K562 (cell line): ENCODE measurements at regions not wholly inside any gene's neighbourhood (a gene's known extent, or its start where the extent isn't known, plus 50 kb on each side); places are given as distances from the start of the nearest gene placed in this dataset.

Experiments used
- C11orf30 ChIP-seq: fragments of 450-650 bp; IDR thresholded peaks from 2 replicates; pipeline ENCODE4 v1.6.1; 2016; ENCODE audit warnings: low read depth, mild to moderate bottlenecking
- CC2D1A ChIP-seq: fragments of 450-650 bp; IDR thresholded peaks from 2 replicates; pipeline ENCODE4 v1.6.1; 2017; ENCODE audit warnings: mild to moderate bottlenecking
- E2F3 ChIP-seq: fragments of 250-450 bp; sonication (Bioruptor Pico); IDR thresholded peaks from 2 replicates; pipeline ENCODE4 v1.4.0; 2020; ENCODE audit warnings: mild to moderate bottlenecking
- EZH2 ChIP-seq: IDR thresholded peaks from 2 replicates; pipeline ENCODE4 v1.6.1; 2012; ENCODE audit warnings: low read depth, mild to moderate bottlenecking, inconsistent platforms, low read length, borderline replicate concordance
- MYC ChIP-seq, 2 experiments: fragments of 250-450 bp in 1 of 2; sonication (Bioruptor Pico) in 1 of 2; IDR thresholded peaks; 2 replicates each; pipeline versions ENCODE4 v1.5.1 to v1.6.1; 2012 to 2021; ENCODE audit warnings: low read depth in 2 of 2, borderline replicate concordance in 1 of 2, improper control_type of control experiment in 1 of 2, low read length in 1 of 2, mild to moderate bottlenecking in 1 of 2, moderate library complexity in 1 of 2
- NFE2L1 ChIP-seq: fragments of 450-650 bp; IDR thresholded peaks from 2 replicates; pipeline ENCODE4 v1.6.1; 2016; ENCODE audit warnings: missing genetic modification characterization, low read depth, mild to moderate bottlenecking, missing compliant biosample characterization, moderate library complexity, borderline replicate concordance
- PRPF4 ChIP-seq: fragments of 200-400 bp; formaldehyde crosslinking; IDR thresholded peaks from one replicate; pipeline ENCODE4 v1.6.1; 2017; ENCODE audit warnings: low read length, low read depth, mild to moderate bottlenecking; ENCODE audit not compliant: insufficient read depth, poor library complexity, severe bottlenecking
- PYGO2 ChIP-seq: fragments of 450-650 bp; IDR thresholded peaks from 2 replicates; pipeline ENCODE4 v1.6.1; 2016; ENCODE audit warnings: mild to moderate bottlenecking, missing genetic modification characterization, moderate library complexity, missing compliant biosample characterization
- SNAPC5 ChIP-seq: fragments of 250-450 bp; sonication (Bioruptor Pico); IDR thresholded peaks from 2 replicates; pipeline ENCODE4 v1.8.0; 2021; ENCODE audit warnings: moderate library complexity, mild to moderate bottlenecking, inconsistent platforms
- STAG1 ChIP-seq: sonication (generic); formaldehyde crosslinking; IDR thresholded peaks from 2 replicates; pipeline ENCODE4 v1.5.0; 2020; ENCODE audit warnings: missing genetic modification reagents, borderline replicate concordance
- XRCC3 ChIP-seq: fragments of 450-650 bp; IDR thresholded peaks from 2 replicates; pipeline ENCODE4 v1.6.1; 2017; ENCODE audit warnings: mild to moderate bottlenecking, moderate library complexity
- ZFP1 ChIP-seq: fragments of 450-650 bp; formaldehyde crosslinking; IDR thresholded peaks from 2 replicates; pipeline ENCODE4 v1.4.0; 2020; ENCODE audit warnings: mild to moderate bottlenecking, mixed read lengths
- ZNF444 ChIP-seq: fragments of 250-450 bp; sonication (Bioruptor Pico); IDR thresholded peaks from 2 replicates; pipeline ENCODE4 v1.4.0; 2020; ENCODE audit warnings: mild to moderate bottlenecking, moderate library complexity
- ZNF589 ChIP-seq: fragments of 200-800 bp; sonication (Bioruptor generic); IDR thresholded peaks from 2 replicates; pipeline ENCODE4 v1.6.1; 2016; ENCODE audit warnings: low read depth, missing genetic modification characterization, missing compliant biosample characterization
- ZNF778 ChIP-seq: fragments of 450-650 bp; formaldehyde crosslinking; IDR thresholded peaks from 2 replicates; pipeline ENCODE4 v1.4.0; 2020; ENCODE audit warnings: mild to moderate bottlenecking, moderate library complexity
- TF ChIP-seq, protein P1 (sequence below): fragments of 450-650 bp; IDR thresholded peaks from 2 replicates; pipeline ENCODE4 v1.6.1; 2018; ENCODE audit warnings: mild to moderate bottlenecking, low read depth; ENCODE audit not compliant: partially characterized antibody
- TF ChIP-seq, protein P2 (sequence below): fragments of 450-650 bp; conservative IDR thresholded peaks from 2 replicates; pipeline ENCODE4 v1.6.1; 2016; ENCODE audit warnings: missing genetic modification characterization, low read depth, mild to moderate bottlenecking, control low read depth, missing compliant biosample characterization
- TF ChIP-seq, protein P3 (sequence below): fragments of 450-650 bp; formaldehyde crosslinking; IDR thresholded peaks from 2 replicates; pipeline ENCODE4 v1.4.0; 2022; ENCODE audit warnings: missing genetic modification characterization
- TF ChIP-seq, protein P4 (sequence below): fragments of 250-450 bp; sonication (Bioruptor Pico); IDR thresholded peaks from 2 replicates; pipeline ENCODE4 v1.5.0; 2020; ENCODE audit warnings: mild to moderate bottlenecking, borderline replicate concordance

- TF ChIP-seq, protein P1, sequence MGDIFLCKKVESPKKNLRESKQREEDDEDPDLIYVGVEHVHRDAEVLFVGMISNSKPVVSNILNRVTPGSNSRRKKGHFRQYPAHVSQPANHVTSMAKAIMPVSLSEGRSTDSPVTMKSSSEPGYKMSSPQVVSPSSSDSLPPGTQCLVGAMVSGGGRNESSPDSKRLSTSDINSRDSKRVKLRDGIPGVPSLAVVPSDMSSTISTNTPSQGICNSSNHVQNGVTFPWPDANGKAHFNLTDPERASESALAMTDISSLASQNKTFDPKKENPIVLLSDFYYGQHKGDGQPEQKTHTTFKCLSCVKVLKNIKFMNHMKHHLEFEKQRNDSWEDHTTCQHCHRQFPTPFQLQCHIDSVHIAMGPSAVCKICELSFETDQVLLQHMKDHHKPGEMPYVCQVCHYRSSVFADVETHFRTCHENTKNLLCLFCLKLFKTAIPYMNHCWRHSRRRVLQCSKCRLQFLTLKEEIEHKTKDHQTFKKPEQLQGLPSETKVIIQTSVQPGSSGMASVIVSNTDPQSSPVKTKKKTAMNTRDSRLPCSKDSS, result no peak
- TF ChIP-seq ZNF778 (CRISPR knock-in tag) (no peak), EZH2 (no peak), NFE2L1 (tag) (no peak), CC2D1A (no peak), MYC (IDR thresholded peaks at IDR 0.05; ENCODE audit: low read depth, low read length) (no peak), MYC (CRISPR knock-in tag; IDR thresholded peaks at IDR 0.05; ENCODE audit: borderline replicate concordance, low read depth) (no peak), SNAPC5 (peak; percentile 78), E2F3 (no peak), PRPF4 (no peak), ZNF444 (peak; percentile 87), C11orf30 (no peak), ZNF589 (CRISPR knock-in tag) (no peak), PYGO2 (tag) (0 out of 2 replicates have a peak, but pooled peaks have one; percentile 14), STAG1 (no peak), XRCC3 (no peak), ZFP1 (no peak)
- TF ChIP-seq, protein P2, sequence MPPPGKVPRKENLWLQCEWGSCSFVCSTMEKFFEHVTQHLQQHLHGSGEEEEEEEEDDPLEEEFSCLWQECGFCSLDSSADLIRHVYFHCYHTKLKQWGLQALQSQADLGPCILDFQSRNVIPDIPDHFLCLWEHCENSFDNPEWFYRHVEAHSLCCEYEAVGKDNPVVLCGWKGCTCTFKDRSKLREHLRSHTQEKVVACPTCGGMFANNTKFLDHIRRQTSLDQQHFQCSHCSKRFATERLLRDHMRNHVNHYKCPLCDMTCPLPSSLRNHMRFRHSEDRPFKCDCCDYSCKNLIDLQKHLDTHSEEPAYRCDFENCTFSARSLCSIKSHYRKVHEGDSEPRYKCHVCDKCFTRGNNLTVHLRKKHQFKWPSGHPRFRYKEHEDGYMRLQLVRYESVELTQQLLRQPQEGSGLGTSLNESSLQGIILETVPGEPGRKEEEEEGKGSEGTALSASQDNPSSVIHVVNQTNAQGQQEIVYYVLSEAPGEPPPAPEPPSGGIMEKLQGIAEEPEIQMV (tag), result no peak
- TF ChIP-seq, protein P3, sequence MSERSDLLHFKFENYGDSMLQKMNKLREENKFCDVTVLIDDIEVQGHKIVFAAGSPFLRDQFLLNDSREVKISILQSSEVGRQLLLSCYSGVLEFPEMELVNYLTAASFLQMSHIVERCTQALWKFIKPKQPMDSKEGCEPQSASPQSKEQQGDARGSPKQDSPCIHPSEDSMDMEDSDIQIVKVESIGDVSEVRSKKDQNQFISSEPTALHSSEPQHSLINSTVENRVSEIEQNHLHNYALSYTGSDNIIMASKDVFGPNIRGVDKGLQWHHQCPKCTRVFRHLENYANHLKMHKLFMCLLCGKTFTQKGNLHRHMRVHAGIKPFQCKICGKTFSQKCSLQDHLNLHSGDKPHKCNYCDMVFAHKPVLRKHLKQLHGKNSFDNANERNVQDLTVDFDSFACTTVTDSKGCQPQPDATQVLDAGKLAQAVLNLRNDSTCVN (CRISPR knock-in tag), result peak; percentile 71; the same call in 1 of the 2 replicates
- TF ChIP-seq, protein P4, sequence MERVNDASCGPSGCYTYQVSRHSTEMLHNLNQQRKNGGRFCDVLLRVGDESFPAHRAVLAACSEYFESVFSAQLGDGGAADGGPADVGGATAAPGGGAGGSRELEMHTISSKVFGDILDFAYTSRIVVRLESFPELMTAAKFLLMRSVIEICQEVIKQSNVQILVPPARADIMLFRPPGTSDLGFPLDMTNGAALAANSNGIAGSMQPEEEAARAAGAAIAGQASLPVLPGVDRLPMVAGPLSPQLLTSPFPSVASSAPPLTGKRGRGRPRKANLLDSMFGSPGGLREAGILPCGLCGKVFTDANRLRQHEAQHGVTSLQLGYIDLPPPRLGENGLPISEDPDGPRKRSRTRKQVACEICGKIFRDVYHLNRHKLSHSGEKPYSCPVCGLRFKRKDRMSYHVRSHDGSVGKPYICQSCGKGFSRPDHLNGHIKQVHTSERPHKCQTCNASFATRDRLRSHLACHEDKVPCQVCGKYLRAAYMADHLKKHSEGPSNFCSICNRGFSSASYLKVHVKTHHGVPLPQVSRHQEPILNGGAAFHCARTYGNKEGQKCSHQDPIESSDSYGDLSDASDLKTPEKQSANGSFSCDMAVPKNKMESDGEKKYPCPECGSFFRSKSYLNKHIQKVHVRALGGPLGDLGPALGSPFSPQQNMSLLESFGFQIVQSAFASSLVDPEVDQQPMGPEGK (CRISPR knock-in tag), result peak; percentile 64; the same call in 1 of the 2 replicates
Observed at GRCh38 chr6:28720357-28721231, 194.9 kb downstream of the GPX5 start (continued).
